Nephron (organoid): ENCODE measurements at regions not wholly inside any gene's neighbourhood (a gene's known extent, or its start where the extent isn't known, plus 50 kb on each side); places are given as distances from the start of the nearest gene placed in this dataset.
"Not testable (repeated sequence)": the region's sequence is repeated elsewhere in the genome, so short reads cannot be mapped to it uniquely, and the experiment has no call there.

Source experiments
- H3K27ac Mint-ChIP-seq, 3 experiments: 2 replicates each; pipeline ENCODE4 v1.8.0; 2020; ENCODE audit warnings: mixed read lengths in 3 of 3, mild to moderate bottlenecking in 2 of 3, moderate library complexity in 1 of 3
- H3K27me3 Mint-ChIP-seq: 2 replicates; pipeline ENCODE4 v1.8.0; 2021; ENCODE audit warnings: low read depth, mild to moderate bottlenecking, moderate library complexity, mixed read lengths
- H3K36me3 Mint-ChIP-seq: 2 replicates; pipeline ENCODE4 v1.8.0; 2020; ENCODE audit warnings: low read depth, mixed read lengths
- H3K4me1 Mint-ChIP-seq: 2 replicates; pipeline ENCODE4 v1.8.0; 2020; ENCODE audit warnings: mixed read lengths
- H3K4me3 Mint-ChIP-seq, 3 experiments: 2 replicates each; pipeline ENCODE4 v1.8.0; 2020; ENCODE audit warnings: mild to moderate bottlenecking in 3 of 3, mixed read lengths in 3 of 3, moderate library complexity in 2 of 3
- H3K9me3 Mint-ChIP-seq: 2 replicates; pipeline ENCODE4 v1.8.0; 2020; ENCODE audit warnings: mixed read lengths
- TF ChIP-seq, protein P1 (sequence below), 3 experiments: fragments of 200-600 bp; sonication (generic); IDR thresholded peaks; one replicate each; pipeline ENCODE4 v1.5.0; 2021; ENCODE audit warnings: antibody characterized with exemption in 3 of 3; ENCODE audit not compliant: unreplicated experiment in 3 of 3

GRCh38 chr6:21759721-21760120 lies 166.2 kb downstream of the SOX4 start:
- Mint-ChIP-seq H3K4me3 (no peak overlapping the region), H3K4me1 (no peaks in the 10 kb centered on the region), H3K27ac (no peak overlapping the region), H3K27me3 (no peaks in the 10 kb centered on the region), H3K36me3 (peaks cover 53% of the 10 kb centered on the region), H3K9me3 (peaks cover 4% of the 10 kb centered on the region)
- TF ChIP-seq, protein P1, sequence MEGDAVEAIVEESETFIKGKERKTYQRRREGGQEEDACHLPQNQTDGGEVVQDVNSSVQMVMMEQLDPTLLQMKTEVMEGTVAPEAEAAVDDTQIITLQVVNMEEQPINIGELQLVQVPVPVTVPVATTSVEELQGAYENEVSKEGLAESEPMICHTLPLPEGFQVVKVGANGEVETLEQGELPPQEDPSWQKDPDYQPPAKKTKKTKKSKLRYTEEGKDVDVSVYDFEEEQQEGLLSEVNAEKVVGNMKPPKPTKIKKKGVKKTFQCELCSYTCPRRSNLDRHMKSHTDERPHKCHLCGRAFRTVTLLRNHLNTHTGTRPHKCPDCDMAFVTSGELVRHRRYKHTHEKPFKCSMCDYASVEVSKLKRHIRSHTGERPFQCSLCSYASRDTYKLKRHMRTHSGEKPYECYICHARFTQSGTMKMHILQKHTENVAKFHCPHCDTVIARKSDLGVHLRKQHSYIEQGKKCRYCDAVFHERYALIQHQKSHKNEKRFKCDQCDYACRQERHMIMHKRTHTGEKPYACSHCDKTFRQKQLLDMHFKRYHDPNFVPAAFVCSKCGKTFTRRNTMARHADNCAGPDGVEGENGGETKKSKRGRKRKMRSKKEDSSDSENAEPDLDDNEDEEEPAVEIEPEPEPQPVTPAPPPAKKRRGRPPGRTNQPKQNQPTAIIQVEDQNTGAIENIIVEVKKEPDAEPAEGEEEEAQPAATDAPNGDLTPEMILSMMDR (IDR thresholded peaks at IDR 0.05; ENCODE audit: unreplicated experiment in 3 of 3) = no peak

- H3K27me3 Mint-ChIP-seq, H3K4me1 Mint-ChIP-seq, H3K27ac Mint-ChIP-seq, H3K9me3 Mint-ChIP-seq, H3K4me3 Mint-ChIP-seq: not testable (repeated sequence)
- peaks cover 47% of the 10 kb centered on the region for H3K36me3 Mint-ChIP-seq
These were observed 167.6 kb downstream of the SOX4 start for GRCh38 chr6:21761053-21761730.

DNA sequence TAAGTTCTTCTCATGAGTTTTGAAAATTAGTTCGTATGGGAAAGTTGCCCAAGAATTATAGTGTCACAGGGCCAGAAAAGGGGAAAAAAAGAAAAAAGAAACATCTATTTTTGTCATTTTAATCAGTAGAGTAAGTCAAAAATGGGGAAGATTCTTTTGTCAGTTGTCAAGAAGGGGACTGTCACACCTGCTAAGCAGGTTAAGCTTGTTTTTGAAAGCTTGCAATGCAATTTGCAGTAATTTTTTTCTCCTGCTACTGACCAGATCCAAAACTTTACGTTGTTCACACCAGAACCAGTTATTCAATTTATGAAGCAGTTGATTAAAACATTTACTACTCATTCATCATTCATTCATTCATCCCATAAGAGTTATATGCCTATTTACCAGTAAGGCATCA lies 171.4 kb downstream of the SOX4 start:
- Mint-ChIP-seq H3K9me3 (peaks cover 4% of the 10 kb centered on the region), H3K4me1 (peaks cover 18% of the 10 kb centered on the region), H3K27ac (no peak overlapping the region), H3K4me3 (no peak overlapping the region), H3K36me3 (peaks cover 35% of the 10 kb centered on the region), H3K27me3 (no peaks in the 10 kb centered on the region)
- TF ChIP-seq, protein P1 (IDR thresholded peaks at IDR 0.05; ENCODE audit: unreplicated experiment in 3 of 3) = no peak

DNA sequence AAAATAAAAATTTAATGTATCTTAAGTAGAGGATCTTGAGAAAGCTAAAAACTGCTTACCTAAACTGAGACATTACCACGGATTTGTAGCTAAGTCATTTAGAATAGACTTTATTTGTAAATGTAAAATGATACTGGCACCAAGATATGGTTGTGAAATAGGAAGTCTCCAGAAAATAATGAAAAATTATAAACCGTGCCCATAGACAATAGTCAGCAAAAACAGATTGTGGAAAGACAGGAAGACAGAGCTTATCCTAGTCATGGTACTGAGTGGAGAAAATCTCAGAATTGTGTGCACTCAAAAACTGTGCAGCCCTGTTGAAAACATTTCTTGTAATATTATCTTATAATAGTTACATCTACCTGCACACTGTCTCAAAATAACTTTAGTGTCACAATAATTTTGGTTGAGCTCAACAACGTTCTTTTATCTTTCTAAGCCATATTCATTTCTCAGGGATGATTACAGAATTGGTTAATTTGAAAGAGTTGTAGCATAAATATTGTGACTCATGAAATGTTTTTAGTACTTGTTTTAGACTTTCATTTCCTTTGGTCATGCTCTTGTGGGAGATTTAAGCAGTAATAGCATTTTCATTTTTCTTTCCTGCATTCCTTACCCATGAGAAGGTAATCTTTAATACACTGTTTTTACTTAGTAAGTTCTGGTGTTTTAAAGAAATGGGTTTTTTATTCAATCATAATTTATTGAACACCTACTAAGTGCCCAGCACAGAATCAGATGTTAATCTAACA lies 174.5 kb downstream of the SOX4 start:
- peak overlapping the region; percentile 4 to 73 (median 43) for H3K27ac Mint-ChIP-seq
- no peak overlapping the region for H3K4me3 Mint-ChIP-seq
- H3K27me3 Mint-ChIP-seq = no peaks in the 10 kb centered on the region
- H3K4me1 Mint-ChIP-seq = peaks cover 48% of the 10 kb centered on the region
- H3K36me3 Mint-ChIP-seq = peaks cover 11% of the 10 kb centered on the region
- H3K9me3 Mint-ChIP-seq = no peaks in the 10 kb centered on the region
- TF ChIP-seq, protein P1 (IDR thresholded peaks at IDR 0.05; ENCODE audit: unreplicated experiment in 3 of 3) = no peak

GRCh38 chr6:21769405-21769861 lies 175.9 kb downstream of the SOX4 start:
- Mint-ChIP-seq H3K4me3 (peak overlapping the region; percentile 1 to 2 (median 2)), H3K36me3 (peaks cover 15% of the 10 kb centered on the region), H3K4me1 (peaks cover 56% of the 10 kb centered on the region), H3K27me3 (no peaks in the 10 kb centered on the region), H3K9me3 (no peaks in the 10 kb centered on the region), H3K27ac (peak overlapping the region; percentile 45 to 81 (median 73))
- TF ChIP-seq, protein P1 (IDR thresholded peaks at IDR 0.05; ENCODE audit: unreplicated experiment in 3 of 3) = no peak

DNA sequence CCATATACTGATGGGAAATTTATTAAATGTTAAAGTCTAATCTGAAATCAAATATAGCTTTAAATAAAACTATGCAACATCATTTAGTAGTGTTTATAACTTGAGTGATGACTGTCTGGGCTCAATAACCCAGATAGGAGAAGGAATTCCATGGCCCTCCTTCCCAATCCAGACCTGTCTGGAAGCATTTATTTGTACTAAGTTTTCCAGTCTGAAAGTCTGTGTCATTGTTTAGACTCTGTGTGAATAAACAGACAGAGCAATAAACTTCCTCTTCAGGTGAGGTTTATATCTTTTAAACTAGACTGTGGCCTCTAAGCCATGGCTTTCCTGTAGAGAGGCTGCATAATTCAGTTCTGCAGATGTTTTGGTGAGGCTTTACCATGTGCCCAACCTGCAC lies 176.4 kb downstream of the SOX4 start:
- Mint-ChIP-seq H3K27me3 (no peaks in the 10 kb centered on the region), H3K4me3 (no peak overlapping the region), H3K27ac (peak overlapping the region; percentile 66 to 81 (median 73)), H3K36me3 (peaks cover 20% of the 10 kb centered on the region), H3K4me1 (peaks cover 60% of the 10 kb centered on the region), H3K9me3 (no peaks in the 10 kb centered on the region)
- TF ChIP-seq, protein P1 (IDR thresholded peaks at IDR 0.05; ENCODE audit: unreplicated experiment in 3 of 3) = no peak
